ENCODE measurements at regions not wholly inside any gene's neighbourhood (a gene's known extent, or its start where the extent isn't known, plus 50 kb on each side); places are given as distances from the start of the nearest gene placed in this dataset. TPM values are rescaled to one million over a fixed set of nuclear protein-coding genes. Genes with fewer than 3 reads are reported as not detected.
"Not testable (repeated sequence)": the region's sequence is repeated elsewhere in the genome, so short reads cannot be mapped to it uniquely, and the experiment has no call there.

DNA sequence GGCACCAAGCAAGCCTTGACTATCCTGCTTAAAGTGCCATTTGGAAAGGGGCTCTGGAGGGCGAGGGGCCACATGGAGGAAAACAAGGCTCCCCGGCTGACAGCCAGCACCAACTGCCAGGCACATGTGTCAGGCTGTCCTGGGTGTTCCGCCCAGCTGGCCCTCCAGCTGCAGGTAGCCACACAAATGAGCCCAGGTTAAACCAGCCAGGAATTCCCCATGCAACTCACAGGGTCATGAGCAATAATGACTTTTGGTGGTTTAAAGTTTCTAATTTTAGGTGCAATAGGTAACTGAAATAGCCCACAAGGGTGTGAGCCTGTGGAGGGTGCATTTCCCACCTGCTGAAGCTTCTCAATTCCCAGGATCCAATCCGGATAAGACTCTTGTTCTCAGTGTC, 58.9 kb upstream of the EEF2KMT start:
- DNase-seq (ENCODE audit: low spot score); intact Hi-C loops (cut with DNase I): not testable (repeated sequence)

DNA sequence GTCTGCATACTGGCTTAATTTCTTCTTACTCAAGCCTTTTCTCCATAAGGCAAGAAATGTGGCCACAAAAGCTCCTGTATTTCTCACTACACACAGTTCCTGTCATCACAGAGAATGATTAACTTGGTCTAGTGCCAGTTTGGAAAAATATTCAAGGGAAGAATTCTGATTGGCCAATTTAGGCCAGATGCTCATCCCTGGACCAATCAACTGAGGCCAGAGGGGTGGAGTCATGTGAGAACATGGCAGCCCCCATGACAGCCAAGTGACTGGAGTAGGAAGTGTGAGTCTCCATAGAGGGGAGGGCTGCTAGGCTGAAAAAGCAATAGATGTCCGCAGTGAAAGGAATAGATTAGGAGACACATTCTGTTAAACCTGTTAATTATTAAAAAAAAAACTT, 56.4 kb upstream of the EEF2KMT start:
- intact Hi-C loops (cut with DNase I); DNase-seq (ENCODE audit: low spot score): not testable (repeated sequence)

DNA sequence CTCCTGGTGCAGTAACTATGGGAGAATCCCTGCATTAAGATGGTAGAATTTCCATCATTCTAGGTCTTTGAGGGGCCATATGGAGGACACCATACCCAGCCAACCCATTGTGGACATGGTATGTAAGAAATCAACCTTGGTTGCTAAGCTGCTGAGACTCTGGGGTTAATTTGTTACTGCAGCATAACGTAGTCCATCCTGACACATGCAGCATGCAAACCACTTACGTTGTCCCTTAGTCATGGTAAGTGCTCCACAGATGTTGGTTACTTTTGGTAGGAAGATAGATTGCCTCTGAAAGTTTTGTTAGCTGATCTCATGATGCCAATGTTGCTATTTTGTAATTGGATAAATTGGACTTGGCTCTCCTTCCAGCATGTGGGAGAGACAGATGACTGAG, 53.8 kb upstream of the EEF2KMT start:
- DNase-seq (ENCODE audit: low spot score); intact Hi-C loops (cut with DNase I): not testable (repeated sequence)

Small RNAs in the stretch of these regions (microRNA-seq; reads per million reads assigned to microRNA genes)
- not detected for gene MIR8065

Measured in cardiac septum (tissue), 1 donor.